H1 (cell line): ENCODE measurements at regions not wholly inside any gene's neighbourhood (a gene's known extent, or its start where the extent isn't known, plus 50 kb on each side); places are given as distances from the start of the nearest gene placed in this dataset.

ENCODE experiments used
- CTCF ChIA-PET: fragments of 300-600 bp; sonication (Branson Sonifier 250); formaldehyde crosslinking; loops from one replicate; lab custom pipeline; 2021; ENCODE audit not compliant: partially characterized antibody; lab: Charles Lee
- POLR2A ChIA-PET: fragments of 300-600 bp; sonication (Branson Sonifier 250); formaldehyde crosslinking; loops from one replicate; lab custom pipeline; 2021; ENCODE audit warnings: inconsistent platforms; ENCODE audit not compliant: partially characterized antibody; lab: Charles Lee
- DNase-seq, 2 experiments: peaks; one replicate each; pipeline versions ENCODE4 v3.0.0 to v3.0.0-alpha.2; 2010 to 2022; ENCODE audit warnings: low spot score in 2 of 2, low read depth in 1 of 2, mixed read lengths in 1 of 2
- FAIRE-seq: peaks from 2 replicates; lab custom pipeline; 2011; peaks lifted over from hg19 to GRCh38; lab: Jason Lieb, UNC
- H2AFZ ChIP-seq: 2 replicates; pipeline ENCODE4 v1.8.1; 2012; ENCODE audit warnings: low read length, inconsistent platforms
- H2AK5ac ChIP-seq: 2 replicates; pipeline ENCODE4 v1.6.1; 2013; ENCODE audit warnings: low read depth, low read length
- H2BK120ac ChIP-seq: replicated peaks from 2 replicates; pipeline ENCODE3; 2013; ENCODE audit warnings: low read depth, low read length, inconsistent platforms
- H2BK12ac ChIP-seq: 2 replicates; pipeline ENCODE4 v1.6.1; 2013; ENCODE audit warnings: low read depth, low read length
- H2BK15ac ChIP-seq: 2 replicates; pipeline ENCODE4 v1.6.1; 2013; ENCODE audit warnings: low read length
- H2BK20ac ChIP-seq: 2 replicates; pipeline ENCODE4 v1.6.1; 2013; ENCODE audit warnings: low read length
- H2BK5ac ChIP-seq: 2 replicates; pipeline ENCODE4 v1.6.1; 2013; ENCODE audit warnings: low read depth, low read length
- H3K14ac ChIP-seq: 2 replicates; pipeline ENCODE4 v1.6.1; 2013; ENCODE audit warnings: inconsistent platforms; ENCODE audit not compliant: insufficient read length
- H3K18ac ChIP-seq: 2 replicates; pipeline ENCODE4 v1.6.1; 2013; ENCODE audit warnings: low read length; ENCODE audit errors: extremely low read depth
- H3K23ac ChIP-seq: 2 replicates; pipeline ENCODE4 v1.6.1; 2013; ENCODE audit warnings: inconsistent platforms; ENCODE audit not compliant: insufficient read length
- H3K23me2 ChIP-seq: 2 replicates; pipeline ENCODE4 v1.6.1; 2013; ENCODE audit warnings: low read depth, low read length
- H3K27ac ChIP-seq: 2 replicates; pipeline ENCODE4 v1.6.1; 2011; ENCODE audit warnings: low read depth, low read length, inconsistent platforms
- H3K27me3 ChIP-seq, 4 experiments: replicated peaks in 1 of 4; 1 replicate in 1 of 4; 2 replicates in 3 of 4; pipeline versions ENCODE4 v1.6.1 to v1.8.1; 2011 to 2013; ENCODE audit warnings: low read length in 3 of 4, mild to moderate bottlenecking in 3 of 4, inconsistent platforms in 2 of 4, mixed read lengths in 2 of 4, moderate library complexity in 1 of 4; ENCODE audit not compliant: control insufficient read depth in 3 of 4, insufficient read depth in 3 of 4; ENCODE audit errors: extremely low read depth in 1 of 4
- H3K36me3 ChIP-seq, 4 experiments: 2 replicates each; pipeline versions ENCODE4 v1.6.1 to v1.8.1; 2011 to 2013; ENCODE audit warnings: mild to moderate bottlenecking in 4 of 4, low read length in 3 of 4, moderate library complexity in 2 of 4, control low read depth in 1 of 4, inconsistent platforms in 1 of 4; ENCODE audit not compliant: insufficient read depth in 4 of 4, control insufficient read depth in 2 of 4
- H3K4ac ChIP-seq: replicated peaks from 2 replicates; pipeline ENCODE3; 2013; ENCODE audit warnings: low read length, low read depth, mixed read lengths, inconsistent platforms; ENCODE audit not compliant: insufficient read length
- H3K4me1 ChIP-seq, 4 experiments: replicated peaks in 1 of 4; 1 replicate in 1 of 4; 2 replicates in 3 of 4; pipeline versions ENCODE4 v1.6.1 to v1.8.1; 2011 to 2013; ENCODE audit warnings: low read length in 3 of 4, inconsistent platforms in 2 of 4, mixed read lengths in 1 of 4; ENCODE audit not compliant: insufficient read depth in 4 of 4, control insufficient read depth in 3 of 4
- H3K4me2 ChIP-seq, 2 experiments: 2 replicates each; pipeline versions ENCODE4 v1.6.1 to v1.8.1; 2011 to 2013; ENCODE audit warnings: low read depth in 2 of 2, low read length in 2 of 2, control low read depth in 1 of 2, inconsistent platforms in 1 of 2, mild to moderate bottlenecking in 1 of 2; ENCODE audit not compliant: insufficient read depth in 1 of 2
- H3K4me3 ChIP-seq, 4 experiments: fragments of 200-600, 300-600 bp in 1 of 4; sonication (generic), shearing (Covaris generic), sonication (Bioruptor Twin) in 1 of 4; 2 replicates each; pipeline versions ENCODE4 v1.5.1 to v1.8.1; 2011 to 2016; ENCODE audit warnings: low read length in 4 of 4, low read depth in 3 of 4, control low read depth in 2 of 4, inconsistent platforms in 2 of 4, mild to moderate bottlenecking in 2 of 4, mixed read lengths in 1 of 4, moderate library complexity in 1 of 4; ENCODE audit not compliant: insufficient read depth in 2 of 4; ENCODE audit errors: extremely low read depth in 1 of 4
- H3K56ac ChIP-seq: replicated peaks from 2 replicates; pipeline ENCODE3; 2013; ENCODE audit warnings: low read depth, mild to moderate bottlenecking, mixed read lengths, low read length, inconsistent platforms; ENCODE audit not compliant: insufficient read length
- H3K79me1 ChIP-seq: 2 replicates; pipeline ENCODE4 v1.6.1; 2013; ENCODE audit warnings: low read depth, low read length, control low read depth
- H3K79me2 ChIP-seq, 2 experiments: 2 replicates each; pipeline versions ENCODE4 v1.6.1 to v1.8.1; 2012 to 2013; ENCODE audit warnings: low read length in 2 of 2, mild to moderate bottlenecking in 2 of 2, inconsistent platforms in 1 of 2; ENCODE audit not compliant: insufficient read depth in 2 of 2, control insufficient read depth in 1 of 2
- H3K9ac ChIP-seq, 4 experiments: replicated peaks in 1 of 4; 1 replicate in 1 of 4; 2 replicates in 3 of 4; pipeline versions ENCODE4 v1.6.1 to v1.8.1; 2011 to 2013; ENCODE audit warnings: low read depth in 3 of 4, low read length in 3 of 4, control low read depth in 2 of 4, mild to moderate bottlenecking in 2 of 4, moderate library complexity in 2 of 4, inconsistent platforms in 1 of 4; ENCODE audit errors: extremely low read depth in 1 of 4
- H3K9me3 ChIP-seq, 2 experiments: 2 replicates each; pipeline versions ENCODE4 v1.6.1 to v1.8.1; 2012 to 2013; ENCODE audit warnings: mild to moderate bottlenecking in 2 of 2, moderate library complexity in 2 of 2, control low read depth in 1 of 2, inconsistent platforms in 1 of 2, low read depth in 1 of 2, low read length in 1 of 2, mixed read lengths in 1 of 2; ENCODE audit not compliant: insufficient read depth in 2 of 2
- H4K20me1 ChIP-seq, 2 experiments: replicated peaks in 1 of 2; 2 replicates each; pipeline versions ENCODE3 to v1.8.1; 2011 to 2013; ENCODE audit warnings: inconsistent platforms in 2 of 2, low read length in 2 of 2, mild to moderate bottlenecking in 1 of 2; ENCODE audit not compliant: insufficient read depth in 2 of 2, control insufficient read depth in 1 of 2
- H4K5ac ChIP-seq: 2 replicates; pipeline ENCODE4 v1.6.1; 2013; ENCODE audit warnings: low read length, low read depth, mixed read lengths, inconsistent platforms; ENCODE audit not compliant: insufficient read length
- H4K8ac ChIP-seq: 2 replicates; pipeline ENCODE4 v1.8.0; 2013; ENCODE audit warnings: mild to moderate bottlenecking, moderate library complexity, low read length, inconsistent platforms; ENCODE audit not compliant: insufficient read depth; ENCODE audit errors: extremely low read depth
- H4K91ac ChIP-seq: replicated peaks from 2 replicates; pipeline ENCODE3; 2013; ENCODE audit warnings: low read length, mixed read lengths, inconsistent platforms; ENCODE audit not compliant: insufficient read length
- CREB1 ChIP-seq: IDR thresholded peaks from 2 replicates; pipeline ENCODE4 v1.6.1; 2012; ENCODE audit warnings: inconsistent platforms
- EZH2 ChIP-seq: fragments of 200-600 bp; sonication (generic); IDR thresholded peaks from 2 replicates; pipeline ENCODE4 v1.7.1; 2012; ENCODE audit warnings: low read depth, mild to moderate bottlenecking, moderate library complexity, low read length, inconsistent platforms; ENCODE audit not compliant: severe bottlenecking
- FOSL1 ChIP-seq: IDR thresholded peaks from 2 replicates; pipeline ENCODE4 v1.6.1; 2011; ENCODE audit warnings: mild to moderate bottlenecking, low read depth, low read length, moderate library complexity; ENCODE audit not compliant: insufficient read depth
- HDAC6 ChIP-seq: IDR thresholded peaks from one replicate; pipeline ENCODE4 v1.7.1; 2012; ENCODE audit warnings: low read depth, mild to moderate bottlenecking, inconsistent platforms, low read length, moderate library complexity
- SP4 ChIP-seq: IDR thresholded peaks from 2 replicates; pipeline ENCODE4 v1.6.1; 2012; ENCODE audit warnings: low read length, inconsistent platforms
- USF2 ChIP-seq: IDR thresholded peaks from 2 replicates; pipeline ENCODE4 v1.6.1; 2011; ENCODE audit warnings: low read length, improper control_type of control experiment
- TF ChIP-seq, protein P1 (sequence below): IDR thresholded peaks from 2 replicates; pipeline ENCODE4 v1.6.1; 2012; ENCODE audit warnings: inconsistent platforms

GRCh38 chr7:10463701-10464100 is 510.0 kb upstream of the PHF14 start:
- H3K9ac ChIP-seq = no peak overlapping the region
- H2BK120ac ChIP-seq = no peak overlapping the region
- no peaks in the 10 kb centered on the region for H3K23me2 ChIP-seq
- no peaks in the 10 kb centered on the region for H3K36me3 ChIP-seq
- H3K9me3 ChIP-seq = peaks cover 0 to 3% of the 10 kb centered on the region in 2 experiments; a peak in 2 of 4 replicates
- no peak overlapping the region for H2AFZ ChIP-seq
- no peaks in the 10 kb centered on the region for H3K79me1 ChIP-seq
- no peak overlapping the region for H3K27ac ChIP-seq
- no peak overlapping the region for H2BK15ac ChIP-seq
- no peaks in the 10 kb centered on the region for H4K20me1 ChIP-seq
- CTCF ChIA-PET = no interaction called here
- no peaks in the 10 kb centered on the region for H3K27me3 ChIP-seq
- no peak overlapping the region for H2BK20ac ChIP-seq
- TF ChIP-seq SP4 (no peak), HDAC6 (no peak), EZH2 (no peak), FOSL1 (no peak), CREB1 (no peak), USF2 (no peak)
- TF ChIP-seq, protein P1, sequence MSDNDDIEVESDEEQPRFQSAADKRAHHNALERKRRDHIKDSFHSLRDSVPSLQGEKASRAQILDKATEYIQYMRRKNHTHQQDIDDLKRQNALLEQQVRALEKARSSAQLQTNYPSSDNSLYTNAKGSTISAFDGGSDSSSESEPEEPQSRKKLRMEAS = no peak
- no peak overlapping the region for H2BK12ac ChIP-seq
- no peak overlapping the region for H4K8ac ChIP-seq
- no peak overlapping the region for H3K23ac ChIP-seq
- no peak overlapping the region for H3K56ac ChIP-seq
- FAIRE-seq (no peak), DNase-seq (no peak)
- POLR2A ChIA-PET = no interaction called here
- H4K91ac ChIP-seq = no peak overlapping the region
- H3K4ac ChIP-seq = no peak overlapping the region
- H3K4me1 ChIP-seq = no peaks in the 10 kb centered on the region
- H3K4me3 ChIP-seq = no peak overlapping the region
- no peak overlapping the region for H3K4me2 ChIP-seq
- no peak overlapping the region for H2AK5ac ChIP-seq
- no peak overlapping the region for H3K14ac ChIP-seq
- H3K79me2 ChIP-seq = no peaks in the 10 kb centered on the region
- H2BK5ac ChIP-seq = no peak overlapping the region
- no peak overlapping the region for H3K18ac ChIP-seq
- H4K5ac ChIP-seq = no peak overlapping the region
